Testis (tissue), 2 donors: ENCODE measurements at regions not wholly inside any gene's neighbourhood (a gene's known extent, or its start where the extent isn't known, plus 50 kb on each side); places are given as distances from the start of the nearest gene placed in this dataset.

ENCODE experiments used
- DNase-seq: peaks from one replicate; pipeline ENCODE4 v3.0.0-alpha.2; 2019
- H3K27ac ChIP-seq, 2 donors: fragments of 200-600 bp; sonication (generic); one replicate each; pipeline ENCODE4 v1.5.1; 2019
- H3K27me3 ChIP-seq: fragments of 200-600 bp; sonication (generic); one replicate; pipeline ENCODE4 v1.5.1; 2019
- H3K36me3 ChIP-seq: fragments of 200-600 bp; sonication (generic); one replicate; pipeline ENCODE4 v1.5.1; 2017; ENCODE audit warnings: low read depth; ENCODE audit errors: missing control alignments
- H3K4me1 ChIP-seq: fragments of 200-600 bp; sonication (generic); one replicate; pipeline ENCODE4 v1.5.1; 2019
- H3K4me3 ChIP-seq, 2 donors: fragments of 200-600 bp; sonication (generic); one replicate each; pipeline ENCODE4 v1.5.1; 2017 to 2019
- H3K9me3 ChIP-seq: fragments of 200-600 bp; sonication (generic); one replicate; pipeline ENCODE4 v1.5.1; 2017
- CTCF ChIP-seq, 3 experiments: fragments of 450-650 bp in 2 of 3; fragments of 200-600 bp in 1 of 3; sonication (generic) in 1 of 3; IDR thresholded peaks; one replicate each; pipeline ENCODE4 v1.5.1; 2016 to 2019; ENCODE audit warnings: antibody characterized with exemption in 3 of 3, mild to moderate bottlenecking in 2 of 3, moderate library complexity in 1 of 3
- POLR2A ChIP-seq: fragments of 450-650 bp; IDR thresholded peaks from one replicate; pipeline ENCODE4 v1.6.1; 2017; ENCODE audit warnings: antibody characterized with exemption, mild to moderate bottlenecking, moderate library complexity
- WGBS, 2 donors: methylation state at CpG; one replicate each; pipeline ENCODE4 v1.1.5; 2018; 5-methylcytosine and 5-hydroxymethylcytosine counted together
- intact Hi-C: fragments of 100-400 bp; cut with DNase I; formaldehyde crosslinking; loops from one replicate; pipeline ENCODE4 v1.15.1; 2023; ENCODE audit warnings: low total_unique reads

GRCh38 chr3:163879172-163879571 lies 1199.1 kb downstream of the SI start:
- Histone ChIP-seq H3K4me3 (no peak overlapping the region), H3K36me3 (no peaks in the 10 kb centered on the region), H3K4me1 (no peaks in the 10 kb centered on the region), H3K27ac (no peak overlapping the region), H3K9me3 (no peaks in the 10 kb centered on the region), H3K27me3 (no peaks in the 10 kb centered on the region)
- TF ChIP-seq POLR2A (no peak), CTCF (IDR thresholded peaks at IDR 0.05) (no peak)
- DNase-seq: no peak
- WGBS, 2 donors: 92 to 94% methylated on average over 4 of the region's 4 CpGs
- intact Hi-C loops: no loop called here

- 92% methylated on average over 4 of the region's 4 CpGs for WGBS, 2 donors
- H3K9me3 ChIP-seq: no peaks in the 10 kb centered on the region
- H3K36me3 ChIP-seq: no peaks in the 10 kb centered on the region
- intact Hi-C loops: no loop called here
- no peaks in the 10 kb centered on the region for H3K27me3 ChIP-seq
- no peak for TF ChIP-seq POLR2A
- no peak for TF ChIP-seq CTCF (IDR thresholded peaks at IDR 0.05)
- no peaks in the 10 kb centered on the region for H3K4me1 ChIP-seq
- no peak for DNase-seq
- no peak overlapping the region for H3K27ac ChIP-seq
- no peak overlapping the region for H3K4me3 ChIP-seq
Observed at GRCh38 chr3:163878396-163878795, 1199.9 kb downstream of the SI start.

GRCh38 chr3:163877805-163878204 lies 1200.5 kb downstream of the SI start:
- Histone ChIP-seq H3K9me3 (no peaks in the 10 kb centered on the region), H3K36me3 (no peaks in the 10 kb centered on the region), H3K4me3 (no peak overlapping the region), H3K4me1 (no peaks in the 10 kb centered on the region), H3K27me3 (no peaks in the 10 kb centered on the region), H3K27ac (no peak overlapping the region)
- intact Hi-C loops: no loop called here
- no peak for TF ChIP-seq CTCF (IDR thresholded peaks at IDR 0.05)
- no peak for TF ChIP-seq POLR2A
- 88 to 97% methylated on average over 2 of the region's 2 CpGs for WGBS, 2 donors
- DNase-seq: no peak

GRCh38 chr3:163863146-163863545 lies 1215.2 kb downstream of the SI start:
- Histone ChIP-seq H3K4me3 (no peak overlapping the region), H3K27me3 (no peaks in the 10 kb centered on the region), H3K36me3 (no peaks in the 10 kb centered on the region), H3K4me1 (no peaks in the 10 kb centered on the region), H3K9me3 (no peaks in the 10 kb centered on the region), H3K27ac (no peak overlapping the region)
- intact Hi-C loops: no loop called here
- TF ChIP-seq CTCF (IDR thresholded peaks at IDR 0.05): no peak
- TF ChIP-seq POLR2A: no peak
- no peak for DNase-seq

GRCh38 chr3:163852233-163852632 lies 1226.1 kb downstream of the SI start:
- no peak for TF ChIP-seq POLR2A
- TF ChIP-seq CTCF (IDR thresholded peaks at IDR 0.05): no peak
- Histone ChIP-seq H3K36me3 (no peaks in the 10 kb centered on the region), H3K27ac (no peak overlapping the region), H3K4me1 (no peaks in the 10 kb centered on the region), H3K9me3 (no peaks in the 10 kb centered on the region), H3K4me3 (no peak overlapping the region), H3K27me3 (no peaks in the 10 kb centered on the region)
- DNase-seq: no peak
- intact Hi-C loops: no loop called here
- 70 to 72% methylated on average over 2 of the region's 2 CpGs for WGBS, 2 donors
